Panc1 (cell line): ENCODE measurements at regions not wholly inside any gene's neighbourhood (a gene's known extent, or its start where the extent isn't known, plus 50 kb on each side); places are given as distances from the start of the nearest gene placed in this dataset.

Experiments
- ATAC-seq: fragments of 200-7000 bp; cut with Tn5 transposase; 2 replicates; pipeline ENCODE4 v1.9.1; 2020; ENCODE audit warnings: mild to moderate bottlenecking, moderate library complexity
- BruUV-seq: library from RNA; stranded (reverse); fragments of 400-500 nt; replicated peaks from 2 replicates; lab custom pipeline; 2021; lab: Mats Ljungman, UMichigan
- CTCF ChIA-PET: fragments of 300-600 bp; sonication (Branson Sonifier 250); formaldehyde crosslinking; loops from one replicate; lab custom pipeline; 2022; ENCODE audit warnings: antibody characterized with exemption; lab: Charles Lee
- POLR2A ChIA-PET: fragments of 300-600 bp; sonication (Branson Sonifier 250); formaldehyde crosslinking; loops from one replicate; lab custom pipeline; 2022; ENCODE audit warnings: antibody characterized with exemption; lab: Charles Lee
- DNase-seq: peaks from one replicate; pipeline ENCODE4 v3.0.0-alpha.2; 2010; ENCODE audit warnings: low read depth, low spot score
- H3K27ac ChIP-seq: 2 replicates; pipeline ENCODE4 v1.5.1; 2011; ENCODE audit warnings: mild to moderate bottlenecking, low read length, inconsistent platforms
- H3K27me3 ChIP-seq: fragments of 200-500 bp; sonication (Bioruptor generic); 2 replicates; pipeline ENCODE4 v1.6.0; 2014; ENCODE audit warnings: low read length, inconsistent platforms; ENCODE audit not compliant: control insufficient read depth, insufficient read depth
- H3K36me3 ChIP-seq: fragments of 200-500 bp; sonication (Bioruptor generic); 2 replicates; pipeline ENCODE4 v1.5.1; 2014; ENCODE audit warnings: inconsistent platforms, mild to moderate bottlenecking, low read length, moderate library complexity; ENCODE audit not compliant: control insufficient read depth, insufficient read depth
- H3K4me1 ChIP-seq: 2 replicates; pipeline ENCODE4 v1.5.1; 2011; ENCODE audit warnings: inconsistent platforms, mild to moderate bottlenecking, low read length, moderate library complexity; ENCODE audit not compliant: control insufficient read depth, insufficient read depth
- H3K4me3 ChIP-seq, 2 experiments: 2 replicates each; pipeline ENCODE4 v1.5.1; 2011 to 2012; ENCODE audit warnings: low read depth in 2 of 2, low read length in 2 of 2, mild to moderate bottlenecking in 2 of 2, inconsistent platforms in 1 of 2, moderate library complexity in 1 of 2
- H3K9me3 ChIP-seq: fragments of 200-500 bp; sonication (Bioruptor generic); 2 replicates; pipeline ENCODE4 v1.5.1; 2014; ENCODE audit warnings: low read depth, mild to moderate bottlenecking, inconsistent platforms, low read length, moderate library complexity; ENCODE audit not compliant: control insufficient read depth, insufficient read depth
- CTCF ChIP-seq: fragments of 450-650 bp; IDR thresholded peaks from 2 replicates; pipeline ENCODE4 v1.5.1; 2017; ENCODE audit warnings: mild to moderate bottlenecking
- POLR2AphosphoS5 ChIP-seq: IDR thresholded peaks from 2 replicates; pipeline ENCODE4 v1.6.1; 2012; ENCODE audit warnings: mild to moderate bottlenecking, low read depth, low read length, moderate library complexity
- REST ChIP-seq, 2 experiments: IDR thresholded peaks; 2 replicates each; pipeline ENCODE4 v1.6.1; 2011 to 2012; ENCODE audit warnings: low read depth in 2 of 2, control low read depth in 1 of 2, low read length in 1 of 2, mild to moderate bottlenecking in 1 of 2, moderate library complexity in 1 of 2; ENCODE audit not compliant: insufficient read depth in 1 of 2
- SIN3A ChIP-seq: IDR thresholded peaks from 2 replicates; pipeline ENCODE4 v1.6.1; 2012; ENCODE audit warnings: low read depth, mild to moderate bottlenecking, low read length, moderate library complexity, borderline replicate concordance; ENCODE audit not compliant: insufficient read depth
- TCF7L2 ChIP-seq: IDR thresholded peaks from 2 replicates; pipeline ENCODE4 v1.6.1; 2011; ENCODE audit warnings: mild to moderate bottlenecking, low read depth, low read length, inconsistent platforms
- in situ Hi-C: cut with HindIII; loops from 2 replicates; pipeline ENCODE4 v1.10.0; 2016; ENCODE audit warnings: low sequenced_read_pairs, low pct_unique_long_range_greater_than_20kb
- intact Hi-C: fragments of 100-400 bp; cut with micrococcal nuclease; formaldehyde crosslinking; loops from one replicate; pipeline ENCODE4 v1.10.0; 2022; ENCODE audit not compliant: unreplicated experiment

GRCh38 chr1:69414574-69414973, 153.1 kb upstream of the LRRC7 start:
- DNase-seq, result no peak
- CTCF ChIA-PET, result no interaction called here
- no TSS peak for BruUV-seq
- intact Hi-C loops, result no loop called here
- no peak overlapping the region for H3K4me3 ChIP-seq
- TF ChIP-seq REST (IDR thresholded peaks at IDR 0.05; ENCODE audit: insufficient read depth in 1 of 2, low read depth in 2 of 2, low read length in 1 of 2) (no peak), SIN3A (no peak), TCF7L2 (no peak), POLR2AphosphoS5 (no peak), CTCF (no peak)
- no peak overlapping the region for H3K27ac ChIP-seq
- no peaks in the 10 kb centered on the region for H3K9me3 ChIP-seq
- ATAC-seq, result no peak
- in situ Hi-C loops, result no loop called here
- H3K36me3 ChIP-seq, result no peaks in the 10 kb centered on the region
- POLR2A ChIA-PET, result no interaction called here
- H3K4me1 ChIP-seq, result no peaks in the 10 kb centered on the region
- H3K27me3 ChIP-seq, result no peaks in the 10 kb centered on the region

GRCh38 chr1:69421286-69421685, 146.4 kb upstream of the LRRC7 start:
- no peak overlapping the region for H3K4me3 ChIP-seq
- no TSS peak for BruUV-seq

More at GRCh38 chr1:69421286-69421685, 146.4 kb upstream of the LRRC7 start:
- Histone ChIP-seq H3K27ac (no peak overlapping the region), H3K27me3 (no peaks in the 10 kb centered on the region), H3K36me3 (no peaks in the 10 kb centered on the region), H3K9me3 (no peaks in the 10 kb centered on the region), H3K4me1 (no peaks in the 10 kb centered on the region)
- POLR2A ChIA-PET, result no interaction called here
- CTCF ChIA-PET, result no interaction called here
- in situ Hi-C loops, result no loop called here
- no peak for ATAC-seq
- intact Hi-C loops, result no loop called here
- DNase-seq, result no peak
- TF ChIP-seq REST (IDR thresholded peaks at IDR 0.05; ENCODE audit: insufficient read depth in 1 of 2, low read depth in 2 of 2, low read length in 1 of 2), result no peak
- TF ChIP-seq SIN3A, result no peak
- TF ChIP-seq POLR2AphosphoS5, result no peak
- no peak for TF ChIP-seq TCF7L2
- no peak for TF ChIP-seq CTCF
